ENCODE measurements at regions not wholly inside any gene's neighbourhood (a gene's known extent, or its start where the extent isn't known, plus 50 kb on each side); places are given as distances from the start of the nearest gene placed in this dataset.

DNA sequence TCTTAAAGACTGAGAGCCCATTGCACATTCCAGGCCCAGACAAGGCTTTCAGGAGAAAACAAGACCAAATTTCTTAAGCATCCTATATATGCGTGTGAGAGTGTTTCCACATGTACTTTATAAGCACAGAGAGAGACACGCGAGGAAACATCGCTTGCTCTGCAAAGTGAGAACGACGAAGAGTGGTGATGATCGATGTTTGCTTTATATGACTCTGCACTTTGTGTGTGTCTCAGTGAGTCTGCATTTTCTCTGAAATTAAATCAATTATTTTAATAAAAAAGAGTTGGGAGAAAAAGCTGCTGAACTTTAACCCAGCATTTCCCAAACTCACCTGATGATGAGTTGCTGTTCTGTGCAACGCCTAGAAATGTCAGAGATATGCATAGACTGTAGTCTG is 61.7 kb upstream of the ZMIZ1 start:
- ChIA-PET RAD21 (ENCODE audit: low non-redundant PET in 1 of 2, low total read pairs in 2 of 2, uncharacterized antibody in 2 of 2, unreplicated experiment in 2 of 2) (no interaction called here), POLR2A (no interaction called here), CTCF (no interaction called here)
- TF ChIP-seq POLR2AphosphoS5 (IDR thresholded peaks at IDR 0.05; ENCODE audit: low read depth, low read length) (no peak), YY1 (IDR thresholded peaks at IDR 0.05; ENCODE audit: extremely low read depth, insufficient replicate concordance, low read depth, low read length) (no peak), CEBPB (IDR thresholded peaks at IDR 0.05; ENCODE audit: low read depth) (no peak), SRF (IDR thresholded peaks at IDR 0.05; ENCODE audit: low read depth) (no peak), ELF1 (IDR thresholded peaks at IDR 0.05; ENCODE audit: borderline replicate concordance, low read depth) (no peak), EZH2phosphoT487 (IDR thresholded peaks at IDR 0.05; ENCODE audit: borderline replicate concordance) (no peak), CBX3 (IDR thresholded peaks at IDR 0.05; ENCODE audit: low read depth) (no peak), ZFX (IDR thresholded peaks at IDR 0.05) (no peak), SIN3A (IDR thresholded peaks at IDR 0.05; ENCODE audit: low read depth) (no peak), POLR2A (IDR thresholded peaks at IDR 0.05; ENCODE audit: borderline replicate concordance, extremely low read depth, insufficient read depth, insufficient read length) (no peak), ZNF274 (IDR thresholded peaks at IDR 0.05; ENCODE audit: low read depth, low read length) (no peak), EZH2 (IDR thresholded peaks at IDR 0.05) (no peak), TCF7L2 (IDR thresholded peaks at IDR 0.05; ENCODE audit: borderline replicate concordance, extremely low read depth, insufficient read depth, insufficient read length) (no peak), EGR1 (IDR thresholded peaks at IDR 0.05; ENCODE audit: low read depth) (no peak)
- TF ChIP-seq, protein P1, sequence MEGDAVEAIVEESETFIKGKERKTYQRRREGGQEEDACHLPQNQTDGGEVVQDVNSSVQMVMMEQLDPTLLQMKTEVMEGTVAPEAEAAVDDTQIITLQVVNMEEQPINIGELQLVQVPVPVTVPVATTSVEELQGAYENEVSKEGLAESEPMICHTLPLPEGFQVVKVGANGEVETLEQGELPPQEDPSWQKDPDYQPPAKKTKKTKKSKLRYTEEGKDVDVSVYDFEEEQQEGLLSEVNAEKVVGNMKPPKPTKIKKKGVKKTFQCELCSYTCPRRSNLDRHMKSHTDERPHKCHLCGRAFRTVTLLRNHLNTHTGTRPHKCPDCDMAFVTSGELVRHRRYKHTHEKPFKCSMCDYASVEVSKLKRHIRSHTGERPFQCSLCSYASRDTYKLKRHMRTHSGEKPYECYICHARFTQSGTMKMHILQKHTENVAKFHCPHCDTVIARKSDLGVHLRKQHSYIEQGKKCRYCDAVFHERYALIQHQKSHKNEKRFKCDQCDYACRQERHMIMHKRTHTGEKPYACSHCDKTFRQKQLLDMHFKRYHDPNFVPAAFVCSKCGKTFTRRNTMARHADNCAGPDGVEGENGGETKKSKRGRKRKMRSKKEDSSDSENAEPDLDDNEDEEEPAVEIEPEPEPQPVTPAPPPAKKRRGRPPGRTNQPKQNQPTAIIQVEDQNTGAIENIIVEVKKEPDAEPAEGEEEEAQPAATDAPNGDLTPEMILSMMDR (IDR thresholded peaks at IDR 0.05 in 2 of 3, conservative IDR thresholded peaks at IDR 0.05 in 1 of 3; ENCODE audit: borderline replicate concordance in 1 of 3, insufficient read depth in 1 of 3, low read depth in 2 of 3, low read length in 2 of 3): no peak
- TF ChIP-seq, protein P2, sequence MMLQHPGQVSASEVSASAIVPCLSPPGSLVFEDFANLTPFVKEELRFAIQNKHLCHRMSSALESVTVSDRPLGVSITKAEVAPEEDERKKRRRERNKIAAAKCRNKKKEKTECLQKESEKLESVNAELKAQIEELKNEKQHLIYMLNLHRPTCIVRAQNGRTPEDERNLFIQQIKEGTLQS (IDR thresholded peaks at IDR 0.05): no peak
- Histone ChIP-seq H3K9me2 (ENCODE audit: insufficient read depth) (no peaks in the 10 kb centered on the region), H2AFZ (ENCODE audit: low read depth, low read length, poor library complexity, severe bottlenecking) (no peak overlapping the region), H3K9me3 (ENCODE audit: control insufficient read depth in 1 of 2, insufficient read depth in 1 of 2, low read depth in 1 of 2, low read length in 2 of 2) (no peaks in the 10 kb centered on the region), H3K4me1 (ENCODE audit: control insufficient read depth in 1 of 2, insufficient read depth in 2 of 2, low read length in 2 of 2) (no peaks in the 10 kb centered on the region), H3K27ac (ENCODE audit: low read depth, low read length) (no peak overlapping the region), H3K79me2 (ENCODE audit: insufficient read depth, low read length) (no peaks in the 10 kb centered on the region), H3K27me3 (ENCODE audit: insufficient read depth, low read length) (no peaks in the 10 kb centered on the region), H4K20me1 (ENCODE audit: insufficient read depth) (no peaks in the 10 kb centered on the region), H3K4me3 (replicated peaks in 1 of 2; ENCODE audit: low read depth in 1 of 2, low read length in 2 of 2) (no peak overlapping the region), H3K36me3 (ENCODE audit: control insufficient read depth in 1 of 2, insufficient read depth in 2 of 2, low read length in 2 of 2) (no peaks in the 10 kb centered on the region), H3K4me2 (ENCODE audit: low read length) (no peak overlapping the region), H3K9ac (ENCODE audit: low read length) (no peak overlapping the region)
- ATAC-seq (no peak), DNase-seq (ENCODE audit: low read depth, low spot score) (no peak)
- intact Hi-C loops (cut with micrococcal nuclease): no loop called here
- BruUV-seq (replicated peaks): no TSS peak

All from HCT116 (cell line).